Gastroesophageal sphincter (tissue), 4 donors: ENCODE measurements at regions not wholly inside any gene's neighbourhood (a gene's known extent, or its start where the extent isn't known, plus 50 kb on each side); places are given as distances from the start of the nearest gene placed in this dataset.
"Not testable (repeated sequence)": the region's sequence is repeated elsewhere in the genome, so short reads cannot be mapped to it uniquely, and the experiment has no call there.

Experiments used
- ATAC-seq: fragments of 150-250 bp; one replicate; pipeline ENCODE4 v1.9.1; 2016; ENCODE audit warnings: mild to moderate bottlenecking, moderate library complexity
- H3K27ac ChIP-seq, 4 donors: fragments of 200-600 bp; sonication (generic) in 3 of 4; 1 replicate in 3 of 4; 2 replicates in 1 of 4; pipeline ENCODE4 v1.5.1; 2016 to 2019
- H3K27me3 ChIP-seq: fragments of 200-600 bp; sonication (generic); one replicate; pipeline ENCODE4 v1.5.1; 2019
- H3K36me3 ChIP-seq, 2 donors: fragments of 200-600 bp; sonication (generic); one replicate each; pipeline ENCODE4 v1.5.1; 2019; ENCODE audit warnings: control low read depth in 1 of 2
- H3K4me1 ChIP-seq, 3 donors: fragments of 200-600 bp; sonication (generic); 1 replicate in 2 of 3; 2 replicates in 1 of 3; pipeline ENCODE4 v1.5.1; 2016 to 2019; ENCODE audit warnings: control low read depth in 2 of 3
- H3K4me3 ChIP-seq, 2 donors: fragments of 200-600 bp; sonication (generic); one replicate each; pipeline ENCODE4 v1.5.1; 2019; ENCODE audit warnings: mild to moderate bottlenecking in 1 of 2, moderate library complexity in 1 of 2
- H3K9me3 ChIP-seq, 3 donors: fragments of 200-600 bp; sonication (generic); one replicate each; pipeline ENCODE4 v1.5.1; 2017 to 2019; ENCODE audit warnings: control low read depth in 2 of 3
- EP300 ChIP-seq: sonication (generic); formaldehyde crosslinking; IDR thresholded peaks from one replicate; pipeline ENCODE4 v1.6.1; 2017; ENCODE audit warnings: antibody characterized with exemption, mild to moderate bottlenecking
- POLR2A ChIP-seq, 2 donors: fragments of 450-650 bp; IDR thresholded peaks; one replicate each; pipeline ENCODE4 v1.6.1; 2017; ENCODE audit warnings: antibody characterized with exemption in 2 of 2, mild to moderate bottlenecking in 2 of 2, moderate library complexity in 1 of 2
- POLR2AphosphoS5 ChIP-seq: sonication (generic); formaldehyde crosslinking; IDR thresholded peaks from one replicate; pipeline ENCODE4 v1.6.1; 2017; ENCODE audit warnings: antibody characterized with exemption
- WGBS, 2 donors: methylation state at CpG; one replicate each; pipeline ENCODE4 v1.1.5; 2018; ENCODE audit warnings: low coverage in 1 of 2; 5-methylcytosine and 5-hydroxymethylcytosine counted together
- TF ChIP-seq, protein P1 (sequence below), 4 experiments: fragments of 200-600 bp in 2 of 4; fragments of 450-650 bp in 2 of 4; sonication (generic) in 1 of 4; IDR thresholded peaks; one replicate each; pipeline ENCODE4 v1.5.1; 2017 to 2019; ENCODE audit warnings: antibody characterized with exemption in 4 of 4, mild to moderate bottlenecking in 2 of 4, moderate library complexity in 2 of 4

DNA sequence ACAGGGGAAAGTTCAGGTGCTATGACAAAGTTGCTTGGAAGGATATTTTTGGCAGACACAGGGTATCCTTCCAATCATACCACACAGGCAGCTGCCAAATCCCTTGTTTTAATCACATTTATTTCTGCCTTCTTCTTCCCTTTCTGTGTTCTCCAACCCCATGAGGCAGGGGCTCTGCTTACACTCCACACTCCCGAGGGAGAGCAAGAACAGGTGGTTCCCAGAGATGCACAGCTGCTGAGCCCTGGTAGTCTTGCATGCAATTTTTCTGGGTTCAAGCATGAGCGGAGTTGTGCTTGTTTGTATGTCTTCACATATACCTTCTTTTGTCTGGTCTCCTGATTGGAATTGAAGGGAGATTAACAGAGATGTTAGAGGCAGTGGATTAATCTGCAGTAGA lies 251.7 kb upstream of the ST6GAL2 start:
- Histone ChIP-seq H3K4me3 (no peak overlapping the region), H3K27me3 (no peaks in the 10 kb centered on the region), H3K36me3 (no peaks in the 10 kb centered on the region), H3K27ac (no peak overlapping the region), H3K4me1 (no peaks in the 10 kb centered on the region), H3K9me3 (peaks cover 0 to 7% (median 0%) of the 10 kb centered on the region in 3 donors)
- 59 to 70% methylated on average over 2 of the region's 2 CpGs for WGBS, 2 donors
- TF ChIP-seq POLR2AphosphoS5 (no peak), POLR2A (IDR thresholded peaks at IDR 0.05) (no peak), EP300 (no peak)
- TF ChIP-seq, protein P1, sequence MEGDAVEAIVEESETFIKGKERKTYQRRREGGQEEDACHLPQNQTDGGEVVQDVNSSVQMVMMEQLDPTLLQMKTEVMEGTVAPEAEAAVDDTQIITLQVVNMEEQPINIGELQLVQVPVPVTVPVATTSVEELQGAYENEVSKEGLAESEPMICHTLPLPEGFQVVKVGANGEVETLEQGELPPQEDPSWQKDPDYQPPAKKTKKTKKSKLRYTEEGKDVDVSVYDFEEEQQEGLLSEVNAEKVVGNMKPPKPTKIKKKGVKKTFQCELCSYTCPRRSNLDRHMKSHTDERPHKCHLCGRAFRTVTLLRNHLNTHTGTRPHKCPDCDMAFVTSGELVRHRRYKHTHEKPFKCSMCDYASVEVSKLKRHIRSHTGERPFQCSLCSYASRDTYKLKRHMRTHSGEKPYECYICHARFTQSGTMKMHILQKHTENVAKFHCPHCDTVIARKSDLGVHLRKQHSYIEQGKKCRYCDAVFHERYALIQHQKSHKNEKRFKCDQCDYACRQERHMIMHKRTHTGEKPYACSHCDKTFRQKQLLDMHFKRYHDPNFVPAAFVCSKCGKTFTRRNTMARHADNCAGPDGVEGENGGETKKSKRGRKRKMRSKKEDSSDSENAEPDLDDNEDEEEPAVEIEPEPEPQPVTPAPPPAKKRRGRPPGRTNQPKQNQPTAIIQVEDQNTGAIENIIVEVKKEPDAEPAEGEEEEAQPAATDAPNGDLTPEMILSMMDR (IDR thresholded peaks at IDR 0.05), result no peak
- ATAC-seq, result no peak

DNA sequence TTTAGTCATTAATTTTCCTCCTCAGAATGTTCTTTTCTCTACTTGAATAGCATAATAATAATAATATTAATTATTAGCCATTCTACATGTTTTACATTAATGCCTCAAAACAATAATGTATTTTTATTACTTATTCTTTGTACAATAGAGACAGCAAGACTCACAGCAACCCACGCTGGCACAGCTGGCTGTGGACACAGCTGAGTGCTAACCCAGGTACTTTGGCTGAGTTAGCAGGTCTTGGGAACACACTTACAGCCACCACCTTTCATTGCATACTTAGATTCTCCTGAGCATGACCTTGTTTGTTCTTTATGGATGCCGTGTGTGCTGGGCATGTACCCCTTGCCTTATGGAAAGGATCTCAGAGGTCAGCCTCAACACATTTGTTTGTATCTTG lies 260.2 kb upstream of the ST6GAL2 start:
- whole genome bisulfite sequencing, 2 donors, result 100% methylated on average over 1 to 2 of the region's 2 CpGs
- Histone ChIP-seq H3K27ac (no peak overlapping the region), H3K36me3 (no peaks in the 10 kb centered on the region), H3K27me3 (no peaks in the 10 kb centered on the region), H3K4me3 (no peak overlapping the region), H3K4me1 (no peaks in the 10 kb centered on the region), H3K9me3 (peaks cover 0 to 12% (median 0%) of the 10 kb centered on the region in 3 donors)
- TF ChIP-seq, protein P1 (IDR thresholded peaks at IDR 0.05), result no peak
- TF ChIP-seq POLR2AphosphoS5 (no peak), POLR2A (IDR thresholded peaks at IDR 0.05) (no peak), EP300 (no peak)
- ATAC-seq, result no peak

DNA sequence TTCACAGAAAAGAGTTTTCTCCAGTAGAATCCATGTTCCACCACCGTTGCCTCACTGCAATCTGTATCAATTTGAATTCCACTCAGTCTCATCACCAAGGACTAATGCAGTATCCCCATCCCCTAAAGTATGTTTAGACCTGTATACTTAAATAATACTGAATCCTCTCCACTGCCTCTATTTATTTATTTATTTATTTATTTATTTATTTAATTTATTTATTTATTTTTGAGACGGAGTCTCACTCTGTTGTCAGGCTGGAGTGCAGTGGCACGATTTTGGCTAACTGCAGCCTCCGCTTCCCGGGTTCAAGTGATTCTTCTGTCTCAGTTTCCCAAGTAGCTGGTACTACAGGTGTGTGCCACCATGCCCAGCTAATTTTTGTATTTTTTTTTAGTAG lies 260.7 kb upstream of the ST6GAL2 start:
- not testable (repeated sequence) for ATAC-seq, H3K27me3 ChIP-seq, H3K27ac ChIP-seq, H3K4me3 ChIP-seq, H3K4me1 ChIP-seq, H3K36me3 ChIP-seq
- 85 to 90% methylated on average over 3 to 4 of the region's 5 CpGs for WGBS, 2 donors
- peaks cover 0 to 12% (median 0%) of the 10 kb centered on the region in 3 donors for H3K9me3 ChIP-seq

DNA sequence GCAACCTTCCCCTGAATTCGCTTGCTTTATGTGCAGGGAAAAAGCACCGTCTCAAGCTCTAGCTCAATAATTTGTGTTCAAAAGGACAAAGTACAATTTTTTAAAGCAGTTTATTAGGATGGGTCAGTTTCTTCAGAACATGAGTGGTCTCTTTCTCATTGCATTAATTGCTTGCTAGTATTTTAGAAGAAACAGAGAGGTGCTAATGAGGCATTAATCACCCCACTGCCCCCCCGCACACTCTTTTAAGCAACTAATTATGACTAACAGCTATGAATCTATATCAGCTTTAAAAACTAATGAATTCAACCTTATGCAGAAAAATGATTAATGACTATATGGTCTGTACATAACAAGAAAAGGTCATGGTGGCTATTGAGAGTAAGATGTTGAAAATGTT lies 262.1 kb upstream of the ST6GAL2 start:
- TF ChIP-seq POLR2A (IDR thresholded peaks at IDR 0.05) (no peak), POLR2AphosphoS5 (no peak), EP300 (no peak)
- TF ChIP-seq, protein P1 (IDR thresholded peaks at IDR 0.05), result no peak
- H3K9me3 ChIP-seq, result peaks cover 0 to 12% (median 0%) of the 10 kb centered on the region in 3 donors
- H3K4me1 ChIP-seq, result no peaks in the 10 kb centered on the region
- WGBS, 2 donors, result 95 to 97% methylated on average over 3 of the region's 3 CpGs
- no peak overlapping the region for H3K4me3 ChIP-seq
- H3K27me3 ChIP-seq, result peaks cover 1% of the 10 kb centered on the region
- no peak overlapping the region for H3K27ac ChIP-seq
- no peak for ATAC-seq
- no peaks in the 10 kb centered on the region for H3K36me3 ChIP-seq

DNA sequence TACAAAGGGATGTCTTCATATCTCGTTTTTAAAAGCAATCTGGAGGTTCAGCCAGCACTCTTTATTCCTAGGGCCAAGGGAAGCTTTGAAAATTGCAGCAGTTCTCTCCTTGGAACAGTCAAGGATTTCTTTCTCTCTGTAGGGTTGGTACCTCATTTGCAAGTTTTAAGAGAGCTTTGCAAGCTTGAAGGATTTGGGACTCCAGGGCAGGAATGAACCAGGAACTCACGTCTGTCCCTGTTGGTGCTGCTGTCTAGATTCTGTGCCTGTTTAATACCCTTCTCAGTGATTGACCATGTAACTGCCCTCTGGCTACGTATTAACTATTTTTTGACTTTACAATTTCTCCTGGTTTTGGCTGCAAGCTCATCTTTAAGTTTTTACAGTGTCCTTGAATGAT lies 262.5 kb upstream of the ST6GAL2 start:
- Histone ChIP-seq H3K36me3 (no peaks in the 10 kb centered on the region), H3K4me1 (no peaks in the 10 kb centered on the region), H3K4me3 (no peak overlapping the region), H3K27me3 (peaks cover 4% of the 10 kb centered on the region), H3K27ac (no peak overlapping the region), H3K9me3 (peaks cover 0 to 12% (median 0%) of the 10 kb centered on the region in 3 donors)
- ATAC-seq, result no peak
- 53 to 63% methylated on average over 3 of the region's 3 CpGs for WGBS, 2 donors
- TF ChIP-seq EP300, result no peak
- no peak for TF ChIP-seq POLR2AphosphoS5
- TF ChIP-seq POLR2A (IDR thresholded peaks at IDR 0.05), result no peak
- TF ChIP-seq, protein P1 (IDR thresholded peaks at IDR 0.05), result no peak
